ENCODE measurements at regions not wholly inside any gene's neighbourhood (a gene's known extent, or its start where the extent isn't known, plus 50 kb on each side); places are given as distances from the start of the nearest gene placed in this dataset.

- no peaks in the 10 kb centered on the region for H3K4me1 ChIP-seq
- H3K36me3 ChIP-seq = no peaks in the 10 kb centered on the region
- H3K27me3 ChIP-seq = no peaks in the 10 kb centered on the region
- DNase-seq (ENCODE audit: low spot score in 2 of 2) = no peak
- H3K9me3 ChIP-seq = no peaks in the 10 kb centered on the region
- H3K4me3 ChIP-seq = no peak overlapping the region
- no peak overlapping the region for H3K27ac ChIP-seq
- TF ChIP-seq EP300 (IDR thresholded peaks at IDR 0.05) (no peak), CTCF (IDR thresholded peaks at IDR 0.05) (no peak), POLR2A (IDR thresholded peaks at IDR 0.05) (no peak), POLR2AphosphoS5 (IDR thresholded peaks at IDR 0.05) (no peak)
- 89% methylated on average over 5 of the region's 5 CpGs for WGBS
These were observed 209.5 kb upstream of the MPHOSPH6 start for GRCh38 chr16:82379551-82379950.

- Histone ChIP-seq H3K4me3 (no peak overlapping the region), H3K9me3 (no peaks in the 10 kb centered on the region), H3K27ac (no peak overlapping the region), H3K27me3 (no peaks in the 10 kb centered on the region), H3K36me3 (no peaks in the 10 kb centered on the region), H3K4me1 (no peaks in the 10 kb centered on the region)
- WGBS = 53% methylated on average over 2 of the region's 2 CpGs
- TF ChIP-seq EP300 (IDR thresholded peaks at IDR 0.05) (no peak), POLR2AphosphoS5 (IDR thresholded peaks at IDR 0.05) (no peak), POLR2A (IDR thresholded peaks at IDR 0.05) (no peak)
- no peak for DNase-seq (ENCODE audit: low spot score in 2 of 2)
These were observed 204.0 kb upstream of the MPHOSPH6 start for GRCh38 chr16:82373976-82374375.

- DNase-seq (ENCODE audit: low spot score in 2 of 2) = no peak
- Histone ChIP-seq H3K4me1 (no peaks in the 10 kb centered on the region), H3K36me3 (no peaks in the 10 kb centered on the region), H3K9me3 (no peaks in the 10 kb centered on the region), H3K27ac (no peak overlapping the region), H3K27me3 (peaks cover 5% of the 10 kb centered on the region), H3K4me3 (no peak overlapping the region)
- WGBS = 81% methylated on average over 1 of the region's 1 CpG
- TF ChIP-seq POLR2AphosphoS5 (IDR thresholded peaks at IDR 0.05) (no peak), EP300 (IDR thresholded peaks at IDR 0.05) (no peak), POLR2A (IDR thresholded peaks at IDR 0.05) (no peak), CTCF (IDR thresholded peaks at IDR 0.05) (no peak)
These were observed 200.3 kb upstream of the MPHOSPH6 start for GRCh38 chr16:82370282-82370681.

GRCh38 chr16:82368041-82368440 lies 198.0 kb upstream of the MPHOSPH6 start:
- DNase-seq (ENCODE audit: low spot score in 2 of 2) = no peak
- Histone ChIP-seq H3K4me3 (no peak overlapping the region), H3K36me3 (no peaks in the 10 kb centered on the region), H3K27ac (no peak overlapping the region), H3K27me3 (peaks cover 5% of the 10 kb centered on the region), H3K9me3 (no peaks in the 10 kb centered on the region), H3K4me1 (no peaks in the 10 kb centered on the region)
- TF ChIP-seq POLR2AphosphoS5 (IDR thresholded peaks at IDR 0.05) (no peak), POLR2A (IDR thresholded peaks at IDR 0.05) (no peak), CTCF (IDR thresholded peaks at IDR 0.05) (no peak), EP300 (IDR thresholded peaks at IDR 0.05) (no peak)

- no peaks in the 10 kb centered on the region for H3K4me1 ChIP-seq
- DNase-seq (ENCODE audit: low spot score in 2 of 2) = no peak
- no peaks in the 10 kb centered on the region for H3K9me3 ChIP-seq
- no peak overlapping the region for H3K27ac ChIP-seq
- TF ChIP-seq POLR2AphosphoS5 (IDR thresholded peaks at IDR 0.05) (no peak), POLR2A (IDR thresholded peaks at IDR 0.05) (no peak), CTCF (IDR thresholded peaks at IDR 0.05) (no peak), EP300 (IDR thresholded peaks at IDR 0.05) (no peak)
- H3K4me3 ChIP-seq = no peak overlapping the region
- H3K36me3 ChIP-seq = no peaks in the 10 kb centered on the region
- peaks cover 5% of the 10 kb centered on the region for H3K27me3 ChIP-seq
- WGBS = 83% methylated on average over 2 of the region's 2 CpGs
These were observed 196.4 kb upstream of the MPHOSPH6 start for GRCh38 chr16:82366462-82366861.

GRCh38 chr16:82364690-82365089 lies 194.7 kb upstream of the MPHOSPH6 start:
- no peak overlapping the region for H3K4me3 ChIP-seq
- no peaks in the 10 kb centered on the region for H3K4me1 ChIP-seq
- TF ChIP-seq CTCF (IDR thresholded peaks at IDR 0.05) = no peak
- TF ChIP-seq EP300 (IDR thresholded peaks at IDR 0.05) = no peak
- no peak for TF ChIP-seq POLR2A (IDR thresholded peaks at IDR 0.05)
- no peak for TF ChIP-seq POLR2AphosphoS5 (IDR thresholded peaks at IDR 0.05)
- no peaks in the 10 kb centered on the region for H3K9me3 ChIP-seq
- DNase-seq (ENCODE audit: low spot score in 2 of 2) = no peak
- H3K27me3 ChIP-seq = peaks cover 5% of the 10 kb centered on the region
- H3K27ac ChIP-seq = no peak overlapping the region
- 44% methylated on average over 2 of the region's 2 CpGs for WGBS
- H3K36me3 ChIP-seq = no peaks in the 10 kb centered on the region

All from suprapubic skin (tissue), 4 donors.